Muscle of leg (tissue), 3 donors: ENCODE measurements at regions not wholly inside any gene's neighbourhood (a gene's known extent, or its start where the extent isn't known, plus 50 kb on each side); places are given as distances from the start of the nearest gene placed in this dataset.

ENCODE experiments used
- DNase-seq: peaks from one replicate; pipeline ENCODE4 v3.0.0; 2013
- H3K27ac ChIP-seq: one replicate; pipeline ENCODE4 v1.5.1; 2013; ENCODE audit warnings: mild to moderate bottlenecking, low read length, control low read depth
- H3K27me3 ChIP-seq: one replicate; pipeline ENCODE4 v1.6.1; 2013; ENCODE audit warnings: low read length; ENCODE audit not compliant: control insufficient read depth, insufficient read depth
- H3K36me3 ChIP-seq: one replicate; pipeline ENCODE4 v1.6.1; 2013; ENCODE audit warnings: low read length; ENCODE audit not compliant: control insufficient read depth, insufficient read depth
- H3K4me1 ChIP-seq: one replicate; pipeline ENCODE4 v1.6.1; 2013; ENCODE audit warnings: low read length; ENCODE audit not compliant: control insufficient read depth, insufficient read depth
- H3K4me3 ChIP-seq: one replicate; pipeline ENCODE4 v1.5.1; 2013; ENCODE audit warnings: low read length, control low read depth
- H3K9me3 ChIP-seq: replicated peaks from 2 replicates; pipeline ENCODE4 v1.6.1; 2013; ENCODE audit warnings: low read depth, low read length; ENCODE audit not compliant: control insufficient read depth
- WGBS: methylation state at CpG from one replicate; pipeline ENCODE4 v1.1.5; 2013; ENCODE audit warnings: missing lambda C conversion rate; ENCODE audit not compliant: insufficient coverage; 5-methylcytosine and 5-hydroxymethylcytosine counted together

GRCh38 chr2:18889565-18890332 lies 300.4 kb upstream of the NT5C1B start:
- no peaks in the 10 kb centered on the region for H3K4me1 ChIP-seq
- peak; percentile 10 for DNase-seq
- WGBS = no CpG with 5 or more reads among the region's 5 CpGs
- no peaks in the 10 kb centered on the region for H3K9me3 ChIP-seq
- no peak overlapping the region for H3K27ac ChIP-seq
- H3K27me3 ChIP-seq = no peaks in the 10 kb centered on the region
- H3K4me3 ChIP-seq = no peak overlapping the region
- no peaks in the 10 kb centered on the region for H3K36me3 ChIP-seq

GRCh38 chr2:18885457-18885856 lies 296.1 kb upstream of the NT5C1B start:
- WGBS = 100% methylated on average over 1 of the region's 2 CpGs
- Histone ChIP-seq H3K9me3 (no peaks in the 10 kb centered on the region), H3K36me3 (no peaks in the 10 kb centered on the region), H3K27me3 (no peaks in the 10 kb centered on the region), H3K27ac (no peak overlapping the region), H3K4me1 (no peaks in the 10 kb centered on the region), H3K4me3 (no peak overlapping the region)
- no peak for DNase-seq

GRCh38 chr2:18883616-18884456 lies 294.5 kb upstream of the NT5C1B start:
- DNase-seq = no peak
- no peak overlapping the region for H3K4me3 ChIP-seq
- no peaks in the 10 kb centered on the region for H3K27me3 ChIP-seq
- no peaks in the 10 kb centered on the region for H3K4me1 ChIP-seq
- no peaks in the 10 kb centered on the region for H3K36me3 ChIP-seq
- H3K9me3 ChIP-seq = no peaks in the 10 kb centered on the region
- no peak overlapping the region for H3K27ac ChIP-seq
- WGBS = no CpG with 5 or more reads among the region's 3 CpGs

- no peaks in the 10 kb centered on the region for H3K4me1 ChIP-seq
Observed at GRCh38 chr2:18871430-18871829, 282.1 kb upstream of the NT5C1B start.

GRCh38 chr2:18870307-18870706 lies 280.9 kb upstream of the NT5C1B start:
- no peak overlapping the region for H3K27ac ChIP-seq
- no peaks in the 10 kb centered on the region for H3K9me3 ChIP-seq

More at GRCh38 chr2:18871430-18871829, 282.1 kb upstream of the NT5C1B start:
- Histone ChIP-seq H3K36me3 (no peaks in the 10 kb centered on the region), H3K4me3 (no peak overlapping the region), H3K9me3 (no peaks in the 10 kb centered on the region), H3K27ac (no peak overlapping the region), H3K27me3 (no peaks in the 10 kb centered on the region)
- no peak for DNase-seq
- no CpG with 5 or more reads among the region's 2 CpGs for WGBS

GRCh38 chr2:18861951-18862350 lies 272.6 kb upstream of the NT5C1B start:
- Histone ChIP-seq H3K4me3 (no peak overlapping the region), H3K9me3 (no peaks in the 10 kb centered on the region), H3K36me3 (no peaks in the 10 kb centered on the region), H3K4me1 (no peaks in the 10 kb centered on the region), H3K27me3 (no peaks in the 10 kb centered on the region), H3K27ac (no peak overlapping the region)
- no peak for DNase-seq

More at GRCh38 chr2:18870307-18870706, 280.9 kb upstream of the NT5C1B start:
- no peak overlapping the region for H3K4me3 ChIP-seq
- H3K36me3 ChIP-seq = no peaks in the 10 kb centered on the region
- H3K27me3 ChIP-seq = no peaks in the 10 kb centered on the region
- no peaks in the 10 kb centered on the region for H3K4me1 ChIP-seq
- DNase-seq = no peak

GRCh38 chr2:18860179-18860578 lies 270.8 kb upstream of the NT5C1B start:
- DNase-seq = peak; percentile 29
- Histone ChIP-seq H3K4me1 (no peaks in the 10 kb centered on the region), H3K27ac (no peak overlapping the region), H3K9me3 (no peaks in the 10 kb centered on the region), H3K36me3 (no peaks in the 10 kb centered on the region), H3K4me3 (no peak overlapping the region), H3K27me3 (no peaks in the 10 kb centered on the region)

GRCh38 chr2:18856765-18857164 lies 267.4 kb upstream of the NT5C1B start:
- Histone ChIP-seq H3K36me3 (no peaks in the 10 kb centered on the region), H3K4me1 (no peaks in the 10 kb centered on the region), H3K27me3 (no peaks in the 10 kb centered on the region), H3K4me3 (no peak overlapping the region), H3K27ac (no peak overlapping the region), H3K9me3 (no peaks in the 10 kb centered on the region)
- DNase-seq = no peak

- Histone ChIP-seq H3K9me3 (no peaks in the 10 kb centered on the region), H3K36me3 (no peaks in the 10 kb centered on the region)
Observed at GRCh38 chr2:18855027-18855426, 265.7 kb upstream of the NT5C1B start.

GRCh38 chr2:18849841-18850578 lies 260.6 kb upstream of the NT5C1B start:
- no CpG with 5 or more reads among the region's 2 CpGs for WGBS
- no peak overlapping the region for H3K4me3 ChIP-seq
- no peaks in the 10 kb centered on the region for H3K27me3 ChIP-seq
- H3K27ac ChIP-seq = no peak overlapping the region
- H3K36me3 ChIP-seq = no peaks in the 10 kb centered on the region
- H3K9me3 ChIP-seq = no peaks in the 10 kb centered on the region
- H3K4me1 ChIP-seq = no peaks in the 10 kb centered on the region
- DNase-seq = peak; percentile 13

More at GRCh38 chr2:18855027-18855426, 265.7 kb upstream of the NT5C1B start:
- H3K27ac ChIP-seq = no peak overlapping the region
- H3K4me3 ChIP-seq = no peak overlapping the region
- no peaks in the 10 kb centered on the region for H3K4me1 ChIP-seq
- H3K27me3 ChIP-seq = no peaks in the 10 kb centered on the region
- DNase-seq = no peak
